ENCODE measurements at regions not wholly inside any gene's neighbourhood (a gene's known extent, or its start where the extent isn't known, plus 50 kb on each side); places are given as distances from the start of the nearest gene placed in this dataset.
A peak's percentile ranks its signal among the peaks of the same experiment; 100 is the strongest.
"Not testable (repeated sequence)": the region's sequence is repeated elsewhere in the genome, so short reads cannot be mapped to it uniquely, and the experiment has no call there.

DNA sequence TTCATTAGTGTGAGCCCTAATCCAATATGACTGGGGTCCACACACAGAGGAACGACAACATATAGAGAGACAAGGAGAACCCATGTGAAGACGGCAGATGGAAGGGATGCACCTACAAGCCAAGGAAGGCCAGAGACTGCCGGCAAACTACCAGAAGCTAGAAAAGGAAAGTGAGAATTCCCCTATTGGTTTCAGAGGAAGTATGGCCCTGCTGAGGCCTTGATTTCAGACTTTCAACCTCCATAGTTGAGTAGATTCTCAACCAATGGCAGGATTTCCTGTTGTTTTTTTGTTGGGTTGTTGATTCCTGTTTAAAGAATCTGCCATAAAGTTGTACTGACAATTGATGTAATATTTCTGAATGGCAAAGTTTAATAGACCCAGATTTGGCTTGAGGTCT, 241.5 kb downstream of the SATB2 start:
- DNase-seq (ENCODE audit: low spot score) = no peak

DNA sequence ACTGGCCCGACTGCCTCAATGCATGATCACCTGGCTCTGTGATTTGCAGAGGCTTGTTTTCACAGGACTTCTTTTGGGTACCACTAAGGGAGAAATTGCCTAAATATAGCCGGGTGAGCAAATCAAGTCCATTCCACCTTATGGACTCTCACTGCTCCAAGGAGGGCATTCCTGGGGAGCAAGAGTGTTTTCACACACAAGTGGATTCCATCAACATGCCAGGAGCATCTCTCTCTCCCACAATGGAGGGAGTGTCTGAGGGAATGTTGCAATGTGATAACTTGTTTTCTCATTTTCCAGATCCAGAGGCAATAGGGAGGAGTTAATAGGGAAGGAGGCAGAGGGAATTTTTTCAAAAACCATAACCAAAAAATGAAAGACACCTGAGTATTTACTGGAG, 250.7 kb downstream of the SATB2 start:
- no peak for DNase-seq (ENCODE audit: low spot score)

DNA sequence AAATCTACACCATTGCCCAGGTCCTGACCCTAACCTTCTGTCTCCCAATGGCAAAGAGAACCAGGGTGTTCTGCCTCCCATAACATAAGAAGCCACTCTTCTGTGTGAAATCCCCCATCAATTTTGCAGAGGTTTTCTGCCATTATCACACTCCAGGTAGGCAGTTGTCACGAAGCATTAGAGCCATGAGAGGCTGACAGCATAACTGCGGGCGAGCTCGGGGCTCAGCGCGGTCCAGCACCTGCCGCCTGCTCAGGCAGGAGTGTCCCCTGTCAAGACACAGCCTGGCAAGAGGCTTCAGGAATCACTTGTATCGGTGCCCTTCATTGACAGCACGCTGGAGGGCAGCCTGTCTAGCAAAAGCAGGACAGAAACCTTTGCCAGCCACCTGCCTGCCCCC, 251.2 kb downstream of the SATB2 start:
- DNase-seq (ENCODE audit: low spot score) = no peak

DNA sequence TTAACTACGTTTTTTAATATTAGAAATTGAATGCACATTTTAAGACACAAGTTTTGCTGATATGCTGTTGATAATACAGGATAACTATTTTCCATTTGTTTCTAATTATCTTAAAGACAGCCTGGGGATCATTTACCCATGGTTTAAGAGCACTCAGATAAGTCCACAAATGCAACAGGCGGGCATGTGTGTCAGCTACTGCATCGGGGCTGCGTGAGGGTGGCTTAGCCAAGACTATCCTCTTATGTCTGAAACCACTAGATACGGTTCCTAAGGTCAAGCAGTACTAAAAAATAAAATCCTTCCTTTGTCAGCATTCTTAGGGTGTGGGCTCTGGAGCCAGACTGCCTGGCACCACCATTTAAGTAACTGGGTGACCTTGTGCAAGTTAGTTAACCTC, 254.8 kb downstream of the SATB2 start:
- DNase-seq (ENCODE audit: low spot score) = no peak

DNA sequence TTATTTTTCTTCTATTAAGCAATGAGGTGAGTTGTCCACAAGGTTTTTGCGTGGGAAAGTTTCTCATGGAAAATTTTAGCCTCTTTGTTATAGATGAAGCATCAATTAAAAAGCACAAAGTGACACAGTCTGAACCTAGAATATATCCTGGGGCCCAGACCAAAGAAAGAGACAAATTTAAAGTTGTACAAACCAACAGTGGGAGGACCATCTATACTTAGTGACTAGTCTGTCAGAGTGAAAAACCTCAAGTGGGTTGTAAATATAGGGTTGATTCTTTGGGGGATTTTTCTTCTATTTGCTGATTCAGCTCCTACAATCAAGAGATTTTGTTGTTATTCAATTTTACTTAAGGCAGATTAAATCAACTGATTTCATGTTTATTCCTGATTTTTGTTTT, 256.2 kb downstream of the SATB2 start:
- DNase-seq (ENCODE audit: low spot score) = no peak

DNA sequence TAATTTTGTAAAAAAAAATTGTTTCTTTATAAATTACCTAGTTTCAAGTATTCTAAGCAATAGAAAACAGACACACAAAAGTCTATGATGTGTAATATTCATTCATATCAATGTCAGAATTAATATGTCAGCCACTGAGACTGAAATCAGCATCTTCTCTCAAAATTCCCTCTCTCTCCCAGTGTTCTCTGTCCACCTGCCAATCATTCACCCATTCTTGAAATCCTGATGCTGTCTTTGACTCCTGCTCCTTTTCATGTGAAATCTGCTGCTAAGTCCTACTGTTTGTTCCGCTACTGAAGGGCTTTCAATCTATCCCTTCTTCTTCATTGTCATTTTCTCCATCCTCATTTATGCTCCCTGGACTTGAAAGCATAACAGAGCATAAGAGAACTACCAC, 257.9 kb downstream of the SATB2 start:
- no peak for DNase-seq (ENCODE audit: low spot score)

DNA sequence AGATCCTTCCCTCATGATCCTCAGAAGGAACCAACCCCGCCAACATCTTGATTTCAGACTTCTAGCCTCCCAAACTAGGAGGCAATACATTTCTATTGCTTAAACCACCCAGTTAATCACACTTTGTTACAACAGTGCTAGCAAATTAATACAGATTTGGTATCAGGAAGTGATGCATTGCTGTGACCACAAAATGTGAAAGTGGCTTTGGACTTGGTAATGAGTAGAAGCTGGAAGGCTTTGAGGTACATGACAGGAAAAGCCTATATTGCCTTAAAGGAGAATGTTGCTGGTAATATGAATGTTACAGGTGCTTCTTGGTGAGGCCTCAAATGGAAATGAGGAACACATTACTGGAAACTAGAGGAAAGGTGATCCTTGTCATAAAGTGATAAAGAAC, 260.3 kb downstream of the SATB2 start:
- DNase-seq (ENCODE audit: low spot score) = no peak

DNA sequence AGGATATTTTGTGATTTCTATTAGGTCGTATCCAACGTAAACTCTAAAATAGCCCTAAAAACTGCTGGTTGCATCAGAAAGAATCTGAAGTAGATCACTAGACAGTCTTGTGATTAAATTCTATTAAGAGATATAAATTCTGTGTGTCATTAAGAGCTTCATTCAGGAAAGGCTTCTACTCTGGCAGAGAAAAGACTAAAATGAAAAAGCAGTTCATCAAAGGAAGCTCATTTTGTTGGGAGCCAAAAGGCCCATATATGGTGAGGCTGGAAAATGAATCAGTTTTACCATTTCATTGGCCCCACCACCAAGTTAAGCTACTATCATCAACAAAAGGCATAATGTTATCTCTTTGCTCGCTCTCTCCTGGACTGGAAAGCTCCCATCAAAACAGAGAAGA, 261.1 kb downstream of the SATB2 start:
- no peak for DNase-seq (ENCODE audit: low spot score)

DNA sequence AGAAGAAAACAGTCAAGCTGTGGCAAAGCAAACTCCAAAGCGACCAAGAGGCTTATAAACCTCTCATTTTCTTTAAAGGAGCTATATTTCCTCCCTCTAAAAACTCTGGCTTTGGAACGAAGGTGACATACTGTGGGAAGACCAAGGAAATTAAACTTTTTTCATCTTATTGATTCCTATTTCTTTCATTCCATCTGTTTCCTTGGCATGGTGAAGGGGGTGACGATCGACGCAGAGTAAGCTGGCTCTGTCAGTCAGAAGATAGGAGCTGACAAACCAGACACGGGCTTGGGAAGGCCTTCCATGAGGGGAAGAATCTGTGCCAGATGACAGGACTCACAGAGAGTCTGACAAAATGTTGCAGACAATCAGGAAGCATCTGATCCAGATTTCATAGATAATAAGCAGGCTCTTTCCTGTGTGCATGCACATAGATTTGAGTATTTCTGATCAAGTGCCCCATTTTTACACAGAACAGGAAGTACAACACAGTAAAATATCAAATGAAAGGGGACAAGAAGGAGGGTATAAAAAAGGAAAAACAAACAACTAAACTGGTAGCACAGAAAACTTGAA, 261.7 kb downstream of the SATB2 start:
- no peak for DNase-seq (ENCODE audit: low spot score)

DNA sequence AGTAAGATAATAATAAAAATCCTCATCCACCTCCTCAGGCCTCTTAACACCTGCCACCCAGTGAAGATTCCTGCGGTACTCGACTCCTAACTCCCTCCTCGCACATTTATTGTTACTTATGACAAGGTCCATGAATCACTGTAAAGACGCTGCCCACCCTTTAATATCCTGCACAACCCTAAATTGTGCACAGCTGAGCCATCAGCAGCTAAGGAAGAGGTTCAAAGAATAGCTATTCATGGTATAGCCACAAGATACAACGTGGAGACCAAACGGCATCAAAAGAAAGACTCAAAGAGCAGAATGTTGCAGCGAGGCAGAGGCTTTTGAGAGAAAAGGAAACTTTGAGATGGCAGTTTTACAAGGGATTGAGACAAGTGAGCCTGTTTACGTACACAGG, 266.3 kb downstream of the SATB2 start:
- DNase-seq (ENCODE audit: low spot score) = no peak

DNA sequence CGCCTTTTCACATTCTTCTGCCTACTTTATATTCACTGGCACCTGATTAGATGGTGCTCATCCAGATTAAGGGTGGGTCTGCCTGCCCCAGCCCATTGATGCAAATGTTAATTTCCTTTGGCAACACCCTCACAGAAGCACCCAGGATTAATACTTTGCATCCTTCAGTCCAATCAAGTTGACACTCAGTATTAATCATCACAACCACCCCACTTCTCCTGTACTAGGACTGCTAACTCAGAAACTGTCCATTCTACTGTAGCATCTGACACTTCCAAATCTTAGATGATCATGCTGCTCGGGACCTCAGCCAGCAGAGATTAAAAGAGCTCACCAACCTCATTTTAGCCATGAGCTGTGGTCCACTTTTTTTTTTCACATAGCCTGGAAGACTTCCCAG, 268.5 kb downstream of the SATB2 start:
- no peak for DNase-seq (ENCODE audit: low spot score)

DNA sequence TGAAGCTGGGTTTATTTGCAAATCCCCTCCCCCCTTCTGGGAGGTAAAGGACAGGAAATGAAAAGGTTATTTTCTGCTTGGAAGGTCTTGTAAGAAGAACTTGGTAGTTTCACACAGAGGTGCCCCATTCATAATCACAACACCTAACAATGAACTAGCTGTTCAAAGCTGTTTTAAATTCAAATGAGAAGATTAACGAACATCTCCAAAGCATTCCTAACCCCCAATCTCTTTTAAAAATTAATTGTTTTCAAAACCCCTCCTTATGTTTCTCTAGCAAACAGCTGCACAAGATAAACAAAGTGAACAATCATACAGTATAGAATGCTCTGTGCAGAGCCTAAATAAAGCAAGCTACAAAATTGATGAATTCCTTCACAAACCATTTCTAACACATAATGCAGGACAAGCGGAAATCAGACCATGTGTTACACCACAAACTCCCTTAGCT, 271.4 kb downstream of the SATB2 start:
- DNase-seq (ENCODE audit: low spot score) = peak; percentile 3

DNA sequence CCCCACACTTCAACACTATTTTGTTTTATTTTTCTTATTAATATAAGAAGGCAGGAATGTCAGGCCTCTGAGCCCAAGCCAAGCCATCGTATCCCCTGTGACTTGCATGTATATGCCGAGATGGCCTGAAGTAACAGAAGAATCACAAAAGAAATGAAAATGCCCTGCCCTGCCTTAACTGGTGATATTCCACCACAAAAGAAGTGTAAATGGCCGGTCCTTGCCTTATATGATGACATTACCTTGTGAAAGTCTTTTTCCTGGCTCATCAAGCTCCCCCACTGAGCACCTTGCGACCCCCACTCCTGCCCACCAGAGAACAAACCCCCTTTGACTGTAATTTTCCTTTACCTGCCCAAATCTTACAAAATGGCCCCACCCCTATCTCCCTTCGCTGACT, 272.6 kb downstream of the SATB2 start:
- DNase-seq (ENCODE audit: low spot score) = not testable (repeated sequence)

DNA sequence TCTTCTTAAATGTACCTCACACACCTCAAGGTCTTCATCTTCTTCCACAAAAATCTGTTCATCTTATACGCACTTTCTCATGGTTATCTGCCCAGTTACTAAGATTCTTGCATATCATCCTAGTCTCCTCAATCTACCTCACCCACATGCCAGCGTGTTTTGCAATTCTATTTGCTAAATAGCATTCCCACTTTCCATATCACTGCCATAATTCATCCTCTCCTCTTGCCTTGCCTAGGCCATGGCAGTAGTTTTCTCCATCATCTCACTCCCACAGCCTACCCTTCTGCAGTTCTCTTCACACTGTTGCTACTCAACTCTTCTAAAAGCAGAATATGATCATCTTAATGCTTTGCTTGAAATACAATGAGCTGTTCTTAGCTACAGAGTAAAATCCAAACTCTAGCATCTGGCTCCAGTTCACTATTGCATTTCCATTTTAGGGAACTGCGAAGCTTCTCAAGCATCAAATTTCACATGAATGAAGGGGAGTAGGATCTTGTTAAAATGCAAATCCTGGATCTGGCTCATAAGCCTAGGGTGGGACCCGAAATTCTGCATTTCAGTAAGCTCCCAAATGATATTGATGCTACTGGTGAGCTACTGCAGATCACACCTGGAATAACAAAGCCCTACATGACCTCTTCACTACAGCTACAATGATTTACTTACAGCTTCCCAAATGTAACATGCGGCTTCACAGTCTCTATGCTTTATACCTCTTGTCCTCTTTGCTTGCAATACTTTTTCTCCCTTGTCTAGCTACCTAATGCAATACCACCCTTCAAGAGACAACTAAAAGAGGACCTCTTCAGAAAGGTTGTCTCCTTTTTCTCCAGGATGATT, 293.9 kb downstream of the SATB2 start:
- no peak for DNase-seq (ENCODE audit: low spot score)

DNA sequence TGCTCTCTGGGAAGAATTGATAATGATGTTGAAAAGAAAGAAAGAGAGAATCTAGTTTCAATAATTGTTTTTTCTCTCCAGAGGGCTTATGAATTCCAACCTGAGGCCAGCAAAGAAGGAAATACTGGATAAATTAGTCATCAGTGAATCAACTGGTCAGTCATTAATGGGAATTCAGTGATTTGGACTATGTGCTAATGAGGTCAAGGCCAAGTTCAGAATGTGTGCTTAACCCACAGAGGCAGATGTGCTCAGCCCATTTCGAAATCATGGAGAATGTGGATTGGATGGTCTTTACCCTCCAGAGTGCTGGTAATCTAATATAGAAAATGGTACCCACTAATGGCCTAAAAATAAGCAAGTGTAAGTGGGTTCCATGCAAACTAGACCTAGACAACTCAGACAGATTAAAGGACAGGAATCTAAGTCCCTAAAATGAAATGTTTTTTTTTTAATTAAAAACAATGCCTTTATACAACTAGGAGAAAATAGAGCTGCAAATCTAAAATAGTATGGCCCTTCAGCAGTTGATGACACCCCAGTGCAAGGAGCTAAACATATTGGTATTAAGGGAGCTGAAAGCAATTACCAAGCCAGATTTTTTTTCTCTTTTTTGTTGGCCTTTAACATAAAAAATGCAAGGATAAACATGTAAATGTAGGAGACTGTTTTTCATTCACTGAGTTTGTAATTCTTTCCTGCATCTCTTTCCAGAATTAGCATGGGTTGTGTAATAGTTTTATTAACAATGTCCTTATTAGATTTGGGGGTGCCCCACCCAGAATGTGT, 296.9 kb downstream of the SATB2 start:
- DNase-seq (ENCODE audit: low spot score) = no peak

DNA sequence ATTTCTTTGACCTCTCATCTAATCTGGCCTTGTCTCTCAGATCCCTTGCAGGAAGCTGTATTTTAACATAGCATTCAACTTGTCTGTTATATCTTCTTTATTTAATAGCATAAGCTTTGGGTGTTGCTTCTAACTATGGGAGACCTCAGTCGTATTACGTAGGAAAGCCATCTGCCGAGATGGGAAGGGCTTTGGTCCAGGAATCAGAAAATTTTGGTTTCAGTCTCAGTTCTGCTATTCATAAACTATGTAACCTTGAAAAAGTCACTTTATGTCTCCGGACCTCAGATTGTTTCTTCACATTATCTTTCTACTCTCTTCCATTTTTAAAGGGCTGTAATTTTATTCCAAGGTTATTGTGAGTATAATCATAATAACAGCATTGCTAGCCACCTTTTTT, 297.7 kb downstream of the SATB2 start:
- no peak for DNase-seq (ENCODE audit: low spot score)

DNA sequence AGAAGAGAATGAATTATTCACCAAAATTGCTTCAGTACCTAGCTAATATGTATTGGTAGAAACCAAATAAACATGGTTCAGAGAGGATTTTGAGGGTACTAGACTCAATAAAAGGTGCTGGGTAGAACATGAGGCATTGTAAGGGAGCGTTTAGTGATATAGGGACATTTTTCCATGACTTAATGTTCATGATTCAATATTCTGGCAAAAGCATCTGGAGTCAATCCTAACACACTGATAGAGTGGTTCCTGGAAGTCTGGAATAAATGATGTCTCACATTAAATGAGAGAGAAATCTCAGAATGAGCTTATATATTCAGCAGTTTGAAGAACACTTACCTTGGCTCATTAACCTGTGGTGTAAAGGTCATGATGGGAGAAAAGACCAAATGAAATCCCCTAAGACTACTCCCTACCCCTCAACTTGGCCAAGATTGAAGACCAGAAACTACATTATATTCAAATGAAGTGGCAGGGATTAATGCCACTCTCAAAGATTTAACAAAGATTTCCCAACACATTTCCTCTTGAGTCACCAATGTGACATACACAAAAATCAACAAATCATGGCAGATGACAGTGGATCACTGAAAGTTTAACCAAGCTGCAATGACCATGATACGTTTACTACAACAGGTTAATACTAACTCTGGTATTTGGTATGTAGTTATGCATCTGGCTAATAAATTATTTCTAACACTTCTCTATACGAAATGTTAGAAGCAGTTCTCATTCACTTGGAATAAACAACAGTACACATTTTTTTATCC, 309.5 kb downstream of the SATB2 start:
- DNase-seq (ENCODE audit: low spot score) = no peak

DNA sequence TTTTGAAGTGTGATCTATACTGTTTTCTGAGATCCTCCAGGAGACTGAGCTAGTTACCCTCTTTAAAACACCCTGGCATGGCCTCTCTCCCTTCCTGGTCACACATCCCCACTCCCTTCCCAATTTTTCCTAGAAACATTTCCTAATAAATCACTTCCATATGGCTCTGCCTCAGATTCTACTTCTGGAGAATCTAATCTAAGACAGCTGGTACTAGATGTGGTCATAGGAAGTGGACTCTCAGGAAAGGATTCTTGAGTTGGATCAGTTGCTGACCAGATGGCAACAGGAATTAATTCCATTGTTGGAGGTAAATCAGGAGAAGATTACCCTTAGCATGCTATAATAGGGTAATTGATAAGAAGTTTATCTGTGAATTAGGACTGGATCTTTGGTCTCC, 310.5 kb downstream of the SATB2 start:
- no peak for DNase-seq (ENCODE audit: low spot score)

DNA sequence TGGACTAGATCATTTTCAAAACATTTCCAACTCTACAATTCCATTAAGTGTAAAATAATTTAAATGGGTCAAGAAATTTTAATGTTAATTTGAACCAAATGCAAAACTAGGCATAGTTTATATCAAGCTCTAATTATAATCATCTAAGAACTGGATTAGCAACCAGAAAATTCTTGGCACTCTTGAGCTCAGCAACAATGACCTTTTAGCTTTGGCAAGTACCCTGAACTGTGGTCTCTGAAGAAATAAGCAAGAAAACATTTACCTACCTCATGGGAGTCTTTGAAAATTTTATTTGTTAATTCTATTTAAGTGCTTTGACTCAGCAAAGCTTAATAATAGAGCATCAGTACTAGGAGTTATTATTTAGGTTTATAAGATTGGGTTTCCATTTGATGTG, 313.2 kb downstream of the SATB2 start:
- DNase-seq (ENCODE audit: low spot score) = no peak

DNA sequence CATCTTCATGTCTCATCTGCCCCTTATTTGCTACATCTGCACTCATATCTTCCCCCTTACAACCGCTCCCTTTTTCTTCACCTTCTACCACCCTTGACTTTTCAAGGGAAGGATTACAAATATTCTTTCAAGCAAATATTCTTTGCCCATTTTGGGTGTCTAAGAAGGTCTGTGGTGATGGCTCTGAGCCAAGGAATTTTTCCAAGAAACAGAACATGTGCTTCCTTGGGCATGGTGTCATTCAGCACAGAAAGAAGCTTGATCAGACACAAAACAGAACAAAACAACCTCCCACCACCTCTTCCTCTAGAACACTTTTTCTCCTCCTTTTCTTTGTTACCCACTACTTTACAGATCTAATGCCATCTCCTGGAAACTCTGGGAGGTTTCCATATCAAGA, 313.7 kb downstream of the SATB2 start:
- DNase-seq (ENCODE audit: low spot score) = no peak

DNA sequence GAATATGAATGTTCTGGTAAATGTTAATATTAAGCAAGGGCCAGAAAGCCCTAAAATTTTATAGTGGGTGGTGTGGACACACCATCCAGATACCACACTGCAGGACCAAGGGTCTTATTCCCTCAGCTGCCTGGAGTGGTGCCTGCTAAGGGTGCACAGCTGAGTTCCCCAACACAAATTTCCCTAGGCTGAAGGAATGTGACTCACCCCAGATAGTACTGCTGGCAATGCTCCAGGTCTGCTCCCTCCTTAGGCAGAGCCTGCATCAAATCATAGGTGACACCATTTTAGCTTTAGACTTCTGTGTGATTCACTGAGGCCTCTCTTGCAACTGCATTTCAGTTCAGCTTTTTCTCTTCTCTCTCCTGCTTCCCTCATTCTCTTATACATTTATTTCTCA, 321.1 kb downstream of the SATB2 start:
- no peak for DNase-seq (ENCODE audit: low spot score)

DNA sequence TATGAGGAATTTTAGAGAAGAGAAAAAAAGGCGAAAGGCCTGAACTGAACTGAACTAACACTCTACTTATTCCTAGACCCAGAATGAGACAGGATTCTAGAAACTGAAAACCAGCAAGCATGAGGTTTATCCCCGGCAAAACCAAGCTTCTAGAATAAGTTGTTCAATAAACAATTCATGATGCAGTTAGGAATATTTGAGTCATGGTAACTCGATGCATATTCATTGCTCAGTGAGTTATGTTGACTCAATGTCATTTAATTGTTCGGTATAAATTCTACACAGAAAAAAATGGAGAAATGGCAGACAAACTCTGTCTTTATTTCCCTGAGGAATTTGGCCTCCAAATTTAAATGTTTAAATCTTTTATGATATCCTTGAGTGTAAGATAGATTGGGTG, 321.5 kb downstream of the SATB2 start:
- DNase-seq (ENCODE audit: low spot score) = no peak
